OCI-LY1 (cell line): ENCODE measurements at regions not wholly inside any gene's neighbourhood (a gene's known extent, or its start where the extent isn't known, plus 50 kb on each side); places are given as distances from the start of the nearest gene placed in this dataset.

ENCODE experiments used
- CTCF ChIP-seq: fragments of 200-600 bp; sonication (generic), shearing (Covaris generic); IDR thresholded peaks from 2 replicates; pipeline ENCODE4 v1.5.1; 2017; ENCODE audit warnings: mild to moderate bottlenecking, antibody characterized with exemption, low read length, moderate library complexity, mixed read lengths
- EZH2 ChIP-seq: fragments of 200-600 bp; sonication (generic), shearing (Covaris generic); IDR thresholded peaks from 2 replicates; pipeline ENCODE4 v1.8.0; 2017; ENCODE audit warnings: borderline replicate concordance, mixed run types, mild to moderate bottlenecking, antibody characterized with exemption, low read length, moderate library complexity, mixed read lengths

GRCh38 chr18:10386049-10386448 is 68.4 kb upstream of the APCDD1 start:
- no peak for TF ChIP-seq CTCF
- TF ChIP-seq EZH2, result no peak
